Cerebellar cortex (tissue), 1 donor: ENCODE measurements at regions not wholly inside any gene's neighbourhood (a gene's known extent, or its start where the extent isn't known, plus 50 kb on each side); places are given as distances from the start of the nearest gene placed in this dataset.
"Not testable (repeated sequence)": the region's sequence is repeated elsewhere in the genome, so short reads cannot be mapped to it uniquely, and the experiment has no call there.

Experiments used
- DNase-seq: peaks from one replicate; pipeline ENCODE4 v3.0.0-alpha.2; 2015; ENCODE audit warnings: low spot score

DNA sequence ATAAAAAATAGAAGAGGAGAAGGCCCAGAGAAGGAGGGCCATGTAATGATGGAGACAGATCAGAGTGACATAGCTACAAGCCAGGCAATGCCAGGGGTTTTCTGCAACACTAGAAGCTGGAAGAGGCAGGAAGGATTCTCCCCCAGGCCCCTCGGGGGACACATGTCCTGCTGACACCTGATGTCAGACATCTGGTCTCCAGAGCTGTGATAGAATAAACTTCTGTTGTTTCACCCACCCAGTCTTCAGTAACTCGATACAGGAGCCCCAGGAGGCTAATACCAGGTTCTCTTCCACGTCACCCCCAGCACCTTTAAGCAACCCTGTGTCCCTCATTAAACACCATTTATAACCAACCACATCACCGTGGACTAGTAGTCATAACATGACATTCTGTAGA lies 94.9 kb downstream of the TMEM130 start:
- no peak for DNase-seq

DNA sequence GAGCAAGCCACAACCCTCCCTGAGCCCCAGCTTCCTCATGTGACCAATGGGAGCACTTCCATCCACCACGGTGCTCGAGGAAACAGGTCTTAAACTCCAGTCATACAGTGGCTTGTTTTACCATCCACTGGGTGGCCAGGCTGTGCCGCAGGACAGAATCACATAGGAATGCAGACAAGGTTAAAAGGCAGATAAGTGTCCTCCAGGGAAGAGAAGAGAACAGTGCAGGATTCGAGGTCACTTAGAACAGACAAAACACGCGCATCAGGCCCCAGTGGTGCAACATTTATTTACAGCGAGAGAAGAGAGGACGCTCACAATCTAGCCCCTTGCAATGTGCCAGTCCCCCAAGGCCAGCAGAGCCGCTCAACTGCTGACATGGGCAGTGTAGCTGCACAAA lies 92.8 kb downstream of the TMEM130 start:
- DNase-seq = no peak

DNA sequence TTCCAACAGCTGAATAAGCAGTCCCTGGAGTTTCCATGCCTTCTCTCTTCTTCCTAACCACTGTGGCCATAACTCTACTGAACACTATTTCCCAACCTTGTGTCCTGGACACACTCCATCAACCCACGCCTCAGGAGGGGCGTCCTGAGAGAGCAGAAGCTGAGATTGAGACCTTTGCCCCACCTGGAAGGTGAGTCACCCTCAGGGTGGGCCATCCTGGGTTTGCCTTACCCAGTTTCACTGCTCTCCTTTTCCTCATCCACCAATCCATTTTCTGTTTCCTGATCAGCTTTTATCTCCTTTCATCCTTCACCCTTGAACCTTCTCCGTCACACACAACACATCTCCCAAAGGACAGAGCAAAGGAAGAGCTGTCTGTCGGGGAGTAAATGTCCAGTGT lies 91.4 kb downstream of the TMEM130 start:
- no peak for DNase-seq

DNA sequence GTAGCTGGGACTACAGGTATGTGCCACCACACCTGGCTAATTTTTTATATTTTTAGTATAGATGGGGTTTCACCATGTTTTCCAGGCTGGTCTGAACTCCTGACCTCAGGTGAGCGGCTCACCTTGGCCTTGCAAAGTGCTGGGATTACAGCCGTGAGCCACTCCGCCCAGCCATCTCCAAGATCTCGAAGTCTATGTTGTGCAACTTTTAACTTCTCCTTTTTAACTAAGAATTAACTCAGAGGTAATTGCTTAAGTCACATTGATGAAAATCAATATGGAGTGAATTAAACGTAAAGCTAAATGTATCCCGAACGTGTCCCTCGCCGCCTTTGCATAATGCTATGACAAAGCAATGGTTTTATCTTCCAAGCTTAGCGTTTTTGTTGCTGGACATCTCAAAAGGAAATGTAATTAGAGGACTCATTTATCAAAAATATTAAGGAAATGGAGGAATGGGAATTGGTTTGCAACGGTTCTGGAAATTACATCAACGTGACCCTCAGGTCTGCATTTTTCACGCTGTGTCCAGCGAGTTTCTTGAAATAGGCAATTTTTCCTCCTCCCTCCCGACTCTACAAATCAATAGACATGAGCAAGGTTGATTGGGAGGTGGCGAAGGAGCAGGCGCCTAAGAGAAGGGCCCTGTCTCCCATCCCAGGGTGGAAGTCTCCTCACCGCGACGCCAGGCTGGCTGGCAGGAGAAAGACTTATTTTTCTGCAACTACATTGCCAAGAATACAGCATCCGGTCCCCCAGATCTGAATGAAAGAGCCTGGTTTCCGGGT lies 89.8 kb downstream of the TMEM130 start:
- DNase-seq = no peak

DNA sequence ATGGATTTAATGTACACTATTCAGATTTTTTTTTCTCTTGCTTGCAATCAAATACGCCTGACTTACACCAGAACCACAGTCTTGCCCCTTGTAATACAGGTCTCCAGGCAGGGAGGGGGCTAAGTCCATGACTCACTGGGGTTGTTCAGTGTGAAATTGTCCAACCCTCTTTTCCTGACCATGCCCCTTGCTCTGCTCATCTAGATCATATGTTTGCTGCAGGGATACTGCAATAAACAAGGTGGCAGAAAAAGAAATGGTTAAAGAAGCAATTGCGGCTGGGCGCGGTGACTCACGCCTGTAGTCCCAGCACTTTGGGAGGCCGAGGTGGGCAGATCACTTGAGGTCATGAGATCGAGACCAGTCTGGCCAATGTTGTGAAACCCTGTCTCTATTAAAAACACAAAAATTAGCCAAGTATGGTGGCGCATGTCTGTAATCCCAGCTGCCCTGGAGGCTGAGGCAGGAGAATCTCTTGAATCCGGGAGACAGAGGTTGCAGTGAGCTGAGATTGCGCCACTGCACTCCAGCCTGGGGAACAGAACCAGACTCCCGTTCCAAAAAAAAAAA lies 85.5 kb downstream of the TMEM130 start:
- DNase-seq = no peak

DNA sequence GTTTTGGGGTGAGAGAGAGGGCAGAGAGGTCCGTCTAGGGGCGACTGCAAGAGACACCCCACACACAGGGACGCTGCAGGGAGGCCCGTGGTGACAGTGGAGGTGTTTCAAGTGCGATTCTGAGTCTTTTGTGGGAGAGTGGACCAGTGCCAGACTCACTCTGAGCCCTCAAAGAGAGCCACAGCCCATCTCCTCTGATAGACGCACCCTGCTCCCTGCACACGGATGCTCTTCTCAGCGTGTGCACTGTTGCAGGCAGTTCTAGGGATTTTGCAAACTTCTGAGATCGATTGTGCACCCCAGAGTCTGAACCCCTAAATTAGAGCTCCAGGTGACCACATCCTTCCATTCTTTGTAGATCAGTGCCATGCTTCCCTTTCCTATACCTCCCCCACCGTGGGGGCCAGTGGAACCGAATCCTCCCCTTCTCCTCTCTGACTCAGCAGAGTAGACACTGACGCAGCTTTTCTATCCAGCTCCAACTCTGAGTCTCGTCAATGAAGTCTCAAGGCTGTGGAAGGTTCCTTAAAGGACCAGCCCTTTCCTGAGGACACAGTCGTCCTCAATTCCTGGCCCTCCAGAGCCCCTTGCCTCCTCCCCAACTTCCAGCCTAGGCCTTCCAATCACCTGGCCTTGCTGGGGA lies 83.8 kb downstream of the TMEM130 start:
- no peak for DNase-seq

DNA sequence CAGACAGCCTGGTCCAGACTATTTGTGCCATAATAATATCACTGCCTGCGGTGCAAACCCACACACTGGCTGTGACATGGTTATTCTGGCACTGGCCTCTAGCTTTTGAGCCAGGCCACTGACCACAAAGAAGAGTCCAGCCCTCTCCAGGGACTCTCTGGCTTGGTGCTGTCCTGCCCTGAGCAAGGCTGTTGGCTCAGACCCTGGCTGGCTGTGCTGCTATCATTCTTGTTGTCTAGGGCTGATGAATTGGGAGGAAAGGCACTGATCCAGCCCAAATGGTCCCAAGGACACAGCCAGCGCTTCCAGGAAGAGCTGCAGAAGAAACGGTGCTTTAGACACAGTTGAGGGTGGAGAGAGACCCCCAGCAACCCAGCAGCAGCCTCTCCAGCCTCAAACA lies 80.8 kb downstream of the TMEM130 start:
- no peak for DNase-seq

DNA sequence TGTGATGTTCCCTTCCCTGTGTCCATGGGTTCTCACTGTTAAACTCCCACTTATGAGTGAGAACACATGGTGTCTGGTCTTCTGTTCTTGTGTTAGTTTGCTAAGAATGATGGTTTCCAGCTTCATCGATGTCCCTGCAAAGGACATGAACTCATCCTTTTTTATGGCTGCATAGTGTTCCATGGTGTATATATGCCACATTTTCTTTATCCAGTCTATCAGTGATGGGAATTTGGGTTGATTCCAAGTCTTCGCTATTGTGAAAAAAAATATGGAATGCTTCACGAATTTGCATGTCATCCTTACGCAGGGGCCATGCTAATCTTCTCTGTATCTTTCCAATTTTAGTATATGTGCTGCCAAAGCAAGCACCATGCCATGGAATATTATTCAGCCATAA lies 75.4 kb downstream of the TMEM130 start:
- not testable (repeated sequence) for DNase-seq

DNA sequence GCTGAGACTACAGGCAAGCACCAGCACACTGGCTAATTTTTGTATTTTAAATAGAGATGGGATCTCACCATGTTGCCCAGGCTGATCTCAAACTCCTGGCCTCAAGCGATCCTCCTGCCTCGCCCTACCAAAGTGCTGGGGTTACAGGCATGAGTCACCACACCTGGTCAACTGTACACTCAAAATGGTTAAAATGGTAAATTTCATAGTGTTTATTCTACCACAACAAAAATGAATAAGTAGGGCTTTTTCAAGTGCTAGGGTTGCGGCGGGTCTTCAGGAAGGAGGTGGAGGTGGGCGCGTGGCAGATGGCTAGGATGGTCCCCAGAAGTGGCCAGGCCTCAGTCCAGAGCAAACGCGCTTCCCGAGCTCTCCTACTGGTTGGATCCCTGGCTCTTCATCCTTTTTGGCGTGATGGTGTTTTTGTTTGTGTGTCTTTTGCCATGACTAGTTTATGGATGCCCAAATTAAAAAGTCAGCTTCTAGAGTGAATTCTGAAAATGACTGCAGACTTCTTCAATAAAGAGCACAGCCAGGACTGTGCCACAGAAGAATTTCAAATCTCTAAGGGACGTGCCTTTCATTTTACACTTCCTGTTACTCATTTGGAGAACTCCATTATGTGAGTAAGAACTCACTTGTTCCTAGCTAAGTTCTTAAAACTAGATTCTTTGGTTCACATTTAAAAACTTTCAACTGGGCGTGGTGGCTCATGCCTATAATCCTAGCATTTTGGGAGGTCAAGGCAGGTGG lies 73.9 kb downstream of the TMEM130 start:
- DNase-seq = no peak
